WTC11 (cell line): ENCODE measurements at regions not wholly inside any gene's neighbourhood (a gene's known extent, or its start where the extent isn't known, plus 50 kb on each side); places are given as distances from the start of the nearest gene placed in this dataset.

ENCODE experiments used
- CREB1 ChIP-seq: sonication (generic); formaldehyde crosslinking; IDR thresholded peaks from 2 replicates; pipeline ENCODE4 v1.8.0; 2023; ENCODE audit warnings: mild to moderate bottlenecking, missing genetic modification reagents
- CTCF ChIP-seq: fragments of 200-600 bp; IDR thresholded peaks from 2 replicates; pipeline ENCODE4 v1.8.0; 2022; ENCODE audit warnings: antibody characterized with exemption
- JUN ChIP-seq: sonication (generic); formaldehyde crosslinking; IDR thresholded peaks from 2 replicates; pipeline ENCODE4 v1.8.0; 2023; ENCODE audit warnings: mild to moderate bottlenecking, missing genetic modification reagents
- TF ChIP-seq, protein P1 (sequence below): sonication (generic); formaldehyde crosslinking; IDR thresholded peaks from 2 replicates; pipeline ENCODE4 v1.8.1; 2022; ENCODE audit warnings: low read depth, mild to moderate bottlenecking, moderate library complexity, missing genetic modification reagents, borderline replicate concordance

GRCh38 chr21:25427828-25428227 is 179.5 kb downstream of the MRPL39 start:
- no peak for TF ChIP-seq CREB1 (CRISPR knock-in tag)
- no peak for TF ChIP-seq CTCF
- no peak for TF ChIP-seq JUN (CRISPR knock-in tag)
- TF ChIP-seq, protein P1, sequence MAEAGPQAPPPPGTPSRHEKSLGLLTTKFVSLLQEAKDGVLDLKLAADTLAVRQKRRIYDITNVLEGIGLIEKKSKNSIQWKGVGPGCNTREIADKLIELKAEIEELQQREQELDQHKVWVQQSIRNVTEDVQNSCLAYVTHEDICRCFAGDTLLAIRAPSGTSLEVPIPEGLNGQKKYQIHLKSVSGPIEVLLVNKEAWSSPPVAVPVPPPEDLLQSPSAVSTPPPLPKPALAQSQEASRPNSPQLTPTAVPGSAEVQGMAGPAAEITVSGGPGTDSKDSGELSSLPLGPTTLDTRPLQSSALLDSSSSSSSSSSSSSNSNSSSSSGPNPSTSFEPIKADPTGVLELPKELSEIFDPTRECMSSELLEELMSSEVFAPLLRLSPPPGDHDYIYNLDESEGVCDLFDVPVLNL (CRISPR knock-in tag) = no peak
